GM12892 (cell line): ENCODE measurements at regions not wholly inside any gene's neighbourhood (a gene's known extent, or its start where the extent isn't known, plus 50 kb on each side); places are given as distances from the start of the nearest gene placed in this dataset.
"Not testable (repeated sequence)": the region's sequence is repeated elsewhere in the genome, so short reads cannot be mapped to it uniquely, and the experiment has no call there.

ENCODE experiments used
- POLR2A ChIP-seq: IDR thresholded peaks from 2 replicates; pipeline ENCODE4 v1.6.1; 2011; ENCODE audit warnings: low read depth, low read length, control low read depth
- POLR2AphosphoS5 ChIP-seq: IDR thresholded peaks from 2 replicates; pipeline ENCODE4 v1.6.1; 2011; ENCODE audit warnings: low read depth, low read length, control low read depth

DNA sequence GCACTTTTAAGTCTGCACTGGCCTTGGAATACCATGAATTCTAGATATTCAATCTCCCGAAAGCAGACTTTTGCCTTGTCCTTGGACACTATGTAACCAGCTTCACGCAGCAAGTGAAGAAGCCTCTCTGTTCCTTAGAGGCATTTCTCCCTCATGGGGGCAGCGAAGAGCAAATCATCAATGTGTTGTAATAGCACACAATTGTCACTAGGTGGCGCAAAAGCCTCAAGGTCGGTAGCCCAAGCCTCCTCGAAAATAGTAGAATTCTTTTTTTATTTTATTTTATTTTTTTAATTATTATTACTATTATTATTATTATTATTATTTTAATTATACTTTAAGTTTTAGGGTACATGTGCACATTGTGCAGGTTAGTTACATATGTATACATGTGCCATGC lies 100.8 kb downstream of the ALG10 start:
- not testable (repeated sequence) for TF ChIP-seq POLR2A, POLR2AphosphoS5
